Urothelium cell line (cell line): ENCODE measurements at regions not wholly inside any gene's neighbourhood (a gene's known extent, or its start where the extent isn't known, plus 50 kb on each side); places are given as distances from the start of the nearest gene placed in this dataset.
A peak's percentile ranks its signal among the peaks of the same experiment; 100 is the strongest.
"Not testable (repeated sequence)": the region's sequence is repeated elsewhere in the genome, so short reads cannot be mapped to it uniquely, and the experiment has no call there.

Source experiments
- DNase-seq: peaks from one replicate; pipeline ENCODE4 v3.0.0; 2011; ENCODE audit warnings: low spot score, mixed read lengths
- FAIRE-seq: peaks from 2 replicates; lab custom pipeline; 2011; peaks lifted over from hg19 to GRCh38; lab: Jason Lieb, UNC

GRCh38 chr10:9399275-9399983 is 1344.9 kb downstream of the GATA3 start:
- DNase-seq (no peak), FAIRE-seq (no peak)

- peak; percentile 8 for DNase-seq
- FAIRE-seq, result not testable (repeated sequence)
Measured at GRCh38 chr10:9402067-9402466, 1347.6 kb downstream of the GATA3 start.

GRCh38 chr10:9402507-9403195 is 1348.2 kb downstream of the GATA3 start:
- DNase-seq, FAIRE-seq: not testable (repeated sequence)

- FAIRE-seq, DNase-seq: not testable (repeated sequence)
Measured at GRCh38 chr10:9407201-9407600, 1352.7 kb downstream of the GATA3 start.

GRCh38 chr10:9416331-9416730 is 1361.8 kb downstream of the GATA3 start:
- no peak for FAIRE-seq
- no peak for DNase-seq

- no peak for DNase-seq
- no peak for FAIRE-seq
Measured at GRCh38 chr10:9419757-9420156, 1365.3 kb downstream of the GATA3 start.

GRCh38 chr10:9427209-9427608 is 1372.7 kb downstream of the GATA3 start:
- no peak for FAIRE-seq
- DNase-seq, result no peak

- no peak for FAIRE-seq
- peak; percentile 2 for DNase-seq
Measured at GRCh38 chr10:9437131-9437530, 1382.6 kb downstream of the GATA3 start.

GRCh38 chr10:9443758-9444157 is 1389.3 kb downstream of the GATA3 start:
- DNase-seq, result no peak
- FAIRE-seq, result no peak

GRCh38 chr10:9449530-9449929 is 1395.0 kb downstream of the GATA3 start:
- FAIRE-seq (no peak), DNase-seq (no peak)

GRCh38 chr10:9450801-9451200 is 1396.3 kb downstream of the GATA3 start:
- DNase-seq, result no peak
- no peak for FAIRE-seq

GRCh38 chr10:9451211-9451773 is 1396.8 kb downstream of the GATA3 start:
- FAIRE-seq (no peak), DNase-seq (no peak)

GRCh38 chr10:9452056-9452455 is 1397.6 kb downstream of the GATA3 start:
- no peak for DNase-seq
- FAIRE-seq, result no peak

- DNase-seq, FAIRE-seq: not testable (repeated sequence)
Measured at GRCh38 chr10:9453871-9454270, 1399.4 kb downstream of the GATA3 start.

- DNase-seq, result no peak
- no peak for FAIRE-seq
Measured at GRCh38 chr10:9469663-9470205, 1415.2 kb downstream of the GATA3 start.

- FAIRE-seq (no peak), DNase-seq (no peak)
Measured at GRCh38 chr10:9470581-9470980, 1416.1 kb downstream of the GATA3 start.

GRCh38 chr10:9501944-9502343 is 1447.5 kb downstream of the GATA3 start:
- FAIRE-seq (no peak), DNase-seq (no peak)

- FAIRE-seq (no peak), DNase-seq (no peak)
Measured at GRCh38 chr10:9504227-9504626, 1449.7 kb downstream of the GATA3 start.

- DNase-seq (no peak), FAIRE-seq (no peak)
Measured at GRCh38 chr10:9505546-9505945, 1451.1 kb downstream of the GATA3 start.

GRCh38 chr10:9508606-9509005 is 1454.1 kb downstream of the GATA3 start:
- FAIRE-seq (no peak), DNase-seq (no peak)

- no peak for DNase-seq
Measured at GRCh38 chr10:9510626-9511025, 1456.1 kb downstream of the GATA3 start.

GRCh38 chr10:9515922-9516321 is 1461.4 kb downstream of the GATA3 start:
- no peak for FAIRE-seq

More at GRCh38 chr10:9510626-9511025, 1456.1 kb downstream of the GATA3 start:
- no peak for FAIRE-seq

More at GRCh38 chr10:9515922-9516321, 1461.4 kb downstream of the GATA3 start:
- DNase-seq, result no peak
